Esophagus (tissue), 2 donors: ENCODE measurements at regions not wholly inside any gene's neighbourhood (a gene's known extent, or its start where the extent isn't known, plus 50 kb on each side); places are given as distances from the start of the nearest gene placed in this dataset.

Experiments
- H3K27ac ChIP-seq, 2 donors: one replicate each; pipeline ENCODE4 v1.5.1; 2013; ENCODE audit warnings: low read depth in 2 of 2, mild to moderate bottlenecking in 2 of 2, inconsistent platforms in 1 of 2, low read length in 1 of 2, moderate library complexity in 1 of 2
- H3K27me3 ChIP-seq, 2 donors: one replicate each; pipeline ENCODE4 v1.6.1; 2013; ENCODE audit warnings: low read length in 2 of 2, control low read depth in 1 of 2, mild to moderate bottlenecking in 1 of 2; ENCODE audit not compliant: insufficient read depth in 2 of 2, control insufficient read depth in 1 of 2
- H3K36me3 ChIP-seq, 2 donors: one replicate each; pipeline ENCODE4 v1.6.1; 2013; ENCODE audit warnings: low read length in 1 of 2; ENCODE audit not compliant: control insufficient read depth in 2 of 2, insufficient read depth in 2 of 2
- H3K4me1 ChIP-seq, 2 donors: one replicate each; pipeline ENCODE4 v1.6.1; 2013; ENCODE audit warnings: low read length in 1 of 2; ENCODE audit not compliant: control insufficient read depth in 2 of 2, insufficient read depth in 2 of 2
- H3K4me3 ChIP-seq, 2 donors: one replicate each; pipeline ENCODE4 v1.5.1; 2013; ENCODE audit warnings: low read length in 2 of 2, mild to moderate bottlenecking in 2 of 2, low read depth in 1 of 2, moderate library complexity in 1 of 2
- H3K9me3 ChIP-seq, 2 donors: one replicate each; pipeline ENCODE4 v1.6.1; 2013; ENCODE audit warnings: mild to moderate bottlenecking in 2 of 2, low read depth in 1 of 2, low read length in 1 of 2, moderate library complexity in 1 of 2; ENCODE audit not compliant: control insufficient read depth in 2 of 2, insufficient read depth in 1 of 2
- WGBS, 2 donors: extraction: QIAGEN DNeasy Blood & Tissue Kit; methylation state at CpG; one replicate each; pipeline ENCODE4 v1.1.7; 2013; 5-methylcytosine and 5-hydroxymethylcytosine counted together
- donor health status: healthy with polysubstance abuse.
- donor health status: Bipolar disorder and iron deficiency.

GRCh38 chr9:113695440-113695851 is 180.7 kb upstream of the ZNF618 start:
- 74 to 80% methylated on average over 2 of the region's 2 CpGs for WGBS, 2 donors
- Histone ChIP-seq H3K36me3 (no peaks in the 10 kb centered on the region), H3K27ac (no peak overlapping the region), H3K4me3 (no peak overlapping the region), H3K27me3 (no peaks in the 10 kb centered on the region), H3K9me3 (peaks cover 0 to 7% of the 10 kb centered on the region in 2 donors), H3K4me1 (no peaks in the 10 kb centered on the region)

DNA sequence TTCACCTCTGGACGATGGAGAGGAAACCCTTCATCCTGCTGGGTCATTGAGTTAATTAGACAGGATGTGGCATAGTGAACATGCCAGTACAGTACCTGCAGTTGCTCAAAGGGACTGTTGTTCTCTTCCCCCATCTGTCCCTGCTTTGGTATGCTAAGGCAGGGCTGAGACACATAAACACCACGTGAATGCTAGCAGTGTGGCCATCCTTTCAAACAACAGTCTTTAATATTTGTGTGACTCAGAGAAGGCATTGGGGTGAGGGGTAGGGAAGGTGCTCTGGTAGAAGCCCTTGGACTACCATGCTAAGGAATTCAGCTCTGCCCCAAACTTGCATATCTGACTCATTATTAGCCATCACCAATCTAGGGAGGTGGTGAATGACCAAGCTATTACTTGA is 180.2 kb upstream of the ZNF618 start:
- WGBS, 2 donors: 52 to 53% methylated on average over 2 of the region's 2 CpGs
- no peaks in the 10 kb centered on the region for H3K27me3 ChIP-seq
- peaks cover 0 to 9% of the 10 kb centered on the region in 2 donors for H3K9me3 ChIP-seq
- no peak overlapping the region for H3K27ac ChIP-seq
- H3K4me3 ChIP-seq: no peak overlapping the region
- H3K4me1 ChIP-seq: no peaks in the 10 kb centered on the region
- no peaks in the 10 kb centered on the region for H3K36me3 ChIP-seq

DNA sequence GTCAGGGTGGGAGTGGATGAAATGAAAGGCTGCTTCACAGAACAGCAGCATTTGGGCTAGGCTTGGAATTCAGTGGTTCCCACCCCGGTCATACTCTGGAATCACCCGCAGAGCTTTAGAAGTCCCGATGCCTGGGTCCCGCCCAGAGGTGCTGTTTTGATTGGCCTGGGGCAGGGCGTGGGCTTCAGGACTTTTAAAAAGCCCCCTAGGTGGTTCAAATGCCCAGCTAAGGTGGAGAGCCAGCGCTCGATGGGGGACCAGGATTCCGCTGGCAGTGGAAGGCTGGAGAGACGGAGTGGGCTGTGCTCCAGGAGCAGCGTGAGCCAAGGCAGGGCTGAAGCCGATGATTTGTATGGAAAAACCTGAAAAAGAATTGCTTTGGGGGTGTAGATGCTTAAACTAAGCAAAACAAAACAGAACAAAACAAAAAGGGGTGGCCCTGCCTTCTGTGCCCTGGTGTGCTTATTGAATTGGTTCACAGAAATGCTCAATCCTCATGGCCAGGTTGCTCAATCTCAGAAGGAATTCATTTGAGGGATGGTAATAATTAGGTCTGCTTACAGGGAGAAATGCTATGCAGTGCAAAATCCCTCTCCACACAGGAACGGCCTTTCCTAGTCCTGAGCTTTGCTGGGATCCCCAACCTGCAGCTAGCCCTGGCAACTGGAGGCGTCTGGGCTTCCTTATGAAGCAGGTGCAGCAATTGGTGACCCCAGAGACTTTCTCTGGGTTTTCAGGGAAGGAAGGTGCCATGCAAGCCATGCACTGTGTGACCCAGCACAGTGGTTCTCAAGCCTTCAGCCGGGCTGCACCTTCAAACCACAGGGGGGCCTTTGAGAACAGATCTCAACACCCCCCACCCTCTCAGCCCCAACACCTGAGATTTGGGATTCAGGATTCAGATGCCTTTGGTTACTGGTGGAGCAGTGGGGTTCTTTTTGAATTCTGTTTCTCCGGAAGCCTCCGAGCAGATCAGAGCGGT is 174.0 kb upstream of the ZNF618 start:
- H3K4me3 ChIP-seq: no peak overlapping the region

DNA sequence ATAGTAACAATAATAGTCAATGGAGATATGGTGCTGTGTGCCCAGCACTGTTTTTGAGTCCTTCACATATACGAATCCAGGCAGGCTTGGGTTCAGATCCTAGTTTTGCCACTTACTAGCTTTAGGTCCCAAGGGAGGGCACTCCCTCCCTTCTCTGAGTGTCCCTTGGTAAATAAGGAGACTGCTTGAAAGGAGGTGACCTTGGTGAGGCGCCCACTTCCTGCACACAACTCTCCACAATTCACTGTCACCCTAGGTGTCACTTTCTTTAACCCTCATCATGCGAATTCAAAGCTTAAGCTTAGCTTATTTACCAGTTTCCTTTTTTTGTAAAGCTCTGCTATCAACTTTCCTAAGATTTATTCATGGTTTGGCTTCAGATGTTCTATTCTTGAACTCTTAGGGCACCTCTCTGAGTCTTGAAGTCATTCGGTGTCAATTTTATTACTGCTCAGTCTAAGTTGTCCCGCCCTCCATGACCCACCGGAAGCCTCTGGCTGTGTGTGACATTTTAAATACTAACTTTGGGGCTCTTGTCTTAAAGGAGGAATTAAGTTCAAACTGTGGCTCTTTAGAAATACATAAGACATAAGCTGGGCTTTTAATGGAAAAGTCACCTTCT is 170.7 kb upstream of the ZNF618 start:
- H3K36me3 ChIP-seq: no peaks in the 10 kb centered on the region
- H3K4me1 ChIP-seq: peaks cover 0 to 2% of the 10 kb centered on the region in 2 donors
- H3K9me3 ChIP-seq: peaks cover 0 to 7% of the 10 kb centered on the region in 2 donors
- no peak overlapping the region for H3K4me3 ChIP-seq
- 66 to 87% methylated on average over 6 of the region's 6 CpGs for WGBS, 2 donors
- H3K27ac ChIP-seq: no peak overlapping the region
- no peaks in the 10 kb centered on the region for H3K27me3 ChIP-seq

More for the DNA sequence above, 174.0 kb upstream of the ZNF618 start:
- Histone ChIP-seq H3K27ac (no peak overlapping the region), H3K9me3 (peaks cover 0 to 5% of the 10 kb centered on the region in 2 donors), H3K4me1 (no peaks in the 10 kb centered on the region), H3K27me3 (no peaks in the 10 kb centered on the region), H3K36me3 (no peaks in the 10 kb centered on the region)
- WGBS, 2 donors: 71 to 74% methylated on average over 17 of the region's 17 CpGs

- Histone ChIP-seq H3K9me3 (peaks cover 0 to 5% of the 10 kb centered on the region in 2 donors), H3K27ac (no peak overlapping the region), H3K4me1 (peaks cover 0 to 2% of the 10 kb centered on the region in 2 donors), H3K36me3 (no peaks in the 10 kb centered on the region), H3K4me3 (no peak overlapping the region), H3K27me3 (no peaks in the 10 kb centered on the region)
- 65 to 80% methylated on average over 2 of the region's 2 CpGs for WGBS, 2 donors
Observed at GRCh38 chr9:113705928-113706519, 170.1 kb upstream of the ZNF618 start.

DNA sequence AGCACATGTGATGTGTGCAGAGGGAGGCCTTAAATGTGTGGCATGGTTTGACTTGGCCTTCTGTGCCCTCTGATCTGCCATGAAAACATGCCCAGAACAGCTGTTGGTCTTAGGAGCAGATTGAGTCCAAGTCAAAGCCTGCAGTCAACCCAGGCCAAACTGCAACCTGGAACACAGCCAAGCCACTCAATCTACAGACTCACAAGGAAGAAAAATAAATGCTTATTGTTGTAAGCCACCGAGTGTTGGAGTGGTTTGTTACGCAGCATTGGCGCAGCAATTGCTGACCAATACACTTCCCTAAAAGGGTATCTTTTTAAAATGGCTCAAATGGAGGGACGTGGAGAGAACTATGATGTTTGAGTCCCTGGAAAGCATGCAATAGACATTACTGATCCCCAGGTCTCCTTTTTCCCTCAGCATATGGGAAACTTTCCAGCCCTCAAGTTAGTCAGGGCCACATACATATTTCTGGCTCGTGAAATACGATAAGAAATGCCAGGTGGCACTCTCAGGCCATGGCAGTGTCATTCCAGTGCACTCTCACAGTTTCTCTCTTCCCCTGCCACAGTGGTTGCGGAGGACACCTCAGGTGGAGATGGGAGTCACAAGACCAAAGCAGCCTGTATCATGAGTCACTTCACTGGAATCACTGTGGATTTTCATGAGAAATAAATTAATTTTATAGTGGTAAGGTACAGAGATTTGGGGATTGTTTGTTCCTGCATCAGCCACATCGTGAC is 168.0 kb upstream of the ZNF618 start:
- H3K27ac ChIP-seq: peak overlapping the region in 1 of 2 donors; percentile 83
- 79 to 85% methylated on average over 8 of the region's 8 CpGs for WGBS, 2 donors

GRCh38 chr9:113708821-113709713 is 167.0 kb upstream of the ZNF618 start:
- Histone ChIP-seq H3K36me3 (no peaks in the 10 kb centered on the region), H3K4me3 (no peak overlapping the region), H3K4me1 (peaks cover 0 to 6% of the 10 kb centered on the region in 2 donors), H3K27me3 (no peaks in the 10 kb centered on the region), H3K9me3 (peaks cover 0 to 5% of the 10 kb centered on the region in 2 donors), H3K27ac (peak overlapping the region; percentile 78 to 87)
- WGBS, 2 donors: 56 to 62% methylated on average over 7 of the region's 7 CpGs

More for the DNA sequence above, 168.0 kb upstream of the ZNF618 start:
- Histone ChIP-seq H3K27me3 (no peaks in the 10 kb centered on the region), H3K9me3 (peaks cover 0 to 5% of the 10 kb centered on the region in 2 donors), H3K4me3 (no peak overlapping the region), H3K36me3 (no peaks in the 10 kb centered on the region), H3K4me1 (peaks cover 0 to 6% of the 10 kb centered on the region in 2 donors)

DNA sequence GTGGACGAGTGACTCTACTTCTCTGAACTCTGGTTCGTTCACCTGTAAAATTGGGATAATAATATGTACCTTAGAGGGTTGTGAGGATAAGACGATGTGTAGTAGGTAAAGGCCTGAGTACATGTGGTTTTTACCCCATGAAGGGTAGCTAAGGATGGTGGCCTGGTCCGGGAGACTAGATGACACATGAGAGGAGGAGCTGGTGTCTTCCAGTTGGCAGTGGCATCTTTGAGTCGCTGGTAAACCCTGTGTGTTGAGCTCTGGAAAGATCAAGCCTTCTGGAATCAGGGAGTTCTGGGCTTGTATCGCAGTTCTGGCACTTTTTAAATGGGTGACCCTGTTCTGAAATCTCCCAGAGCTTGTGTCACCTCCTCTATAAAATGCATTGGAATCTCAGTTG is 166.4 kb upstream of the ZNF618 start:
- H3K4me3 ChIP-seq: no peak overlapping the region
- no peaks in the 10 kb centered on the region for H3K36me3 ChIP-seq
- peak overlapping the region in 1 of 2 donors; percentile 87 for H3K27ac ChIP-seq
- no peaks in the 10 kb centered on the region for H3K27me3 ChIP-seq
- H3K9me3 ChIP-seq: peaks cover 0 to 5% of the 10 kb centered on the region in 2 donors
- WGBS, 2 donors: 89 to 91% methylated on average over 6 of the region's 6 CpGs
- peaks cover 0 to 6% of the 10 kb centered on the region in 2 donors for H3K4me1 ChIP-seq
